Stomach (tissue), 8 donors: ENCODE measurements at regions not wholly inside any gene's neighbourhood (a gene's known extent, or its start where the extent isn't known, plus 50 kb on each side); places are given as distances from the start of the nearest gene placed in this dataset.
A peak's percentile ranks its signal among the peaks of the same experiment; 100 is the strongest.

Source experiments
- DNase-seq, 2 donors: peaks; one replicate each; pipeline versions ENCODE4 v3.0.0 to v3.0.0-alpha.2; 2013 to 2019
- H3K27ac ChIP-seq, 5 donors: fragments of 200-600 bp in 4 of 5; sonication (generic) in 4 of 5; one replicate each; pipeline ENCODE4 v1.5.1; 2013 to 2019; ENCODE audit warnings: mild to moderate bottlenecking in 1 of 5, moderate library complexity in 1 of 5
- H3K27me3 ChIP-seq, 3 donors: fragments of 200-600 bp; sonication (generic); one replicate each; pipeline ENCODE4 v1.5.1; 2017 to 2019; ENCODE audit warnings: mixed run types in 1 of 3
- H3K36me3 ChIP-seq, 4 donors: fragments of 200-600 bp; sonication (generic); 1 replicate in 3 of 4; 2 replicates in 1 of 4; pipeline ENCODE4 v1.5.1; 2016 to 2019
- H3K4me1 ChIP-seq, 4 donors: fragments of 200-600 bp; sonication (generic); one replicate each; pipeline ENCODE4 v1.5.1; 2016 to 2019
- H3K4me3 ChIP-seq, 4 donors: fragments of 200-600 bp; sonication (generic) in 3 of 4; one replicate each; pipeline ENCODE4 v1.5.1; 2016 to 2019; ENCODE audit warnings: mild to moderate bottlenecking in 1 of 4
- H3K9me3 ChIP-seq, 4 donors: fragments of 200-600 bp; sonication (generic); one replicate each; pipeline ENCODE4 v1.5.1; 2016 to 2019
- EP300 ChIP-seq: sonication (generic); formaldehyde crosslinking; IDR thresholded peaks from one replicate; pipeline ENCODE4 v1.6.1; 2017; ENCODE audit warnings: antibody characterized with exemption
- POLR2A ChIP-seq, 4 donors: fragments of 450-650 bp; IDR thresholded peaks; one replicate each; pipeline ENCODE4 v1.6.1; 2016; ENCODE audit warnings: antibody characterized with exemption in 4 of 4, control low read depth in 2 of 4, mild to moderate bottlenecking in 1 of 4, moderate library complexity in 1 of 4
- POLR2AphosphoS5 ChIP-seq, 3 donors: sonication (generic); formaldehyde crosslinking; IDR thresholded peaks; one replicate each; pipeline ENCODE4 v1.6.1; 2016; ENCODE audit warnings: antibody characterized with exemption in 3 of 3
- WGBS, 5 donors: extraction: QIAGEN DNeasy Blood & Tissue Kit in 3 of 5; methylation state at CpG; one replicate each; pipeline versions ENCODE4 v1.1.5 to v1.1.7; 2013 to 2018; 5-methylcytosine and 5-hydroxymethylcytosine counted together
- intact Hi-C: fragments of 100-400 bp; cut with DNase I; formaldehyde crosslinking; loops from one replicate; pipeline ENCODE4 v1.15.1; 2023; ENCODE audit warnings: low total_unique reads
- TF ChIP-seq, protein P1 (sequence below), 7 experiments: fragments of 450-650 bp in 4 of 7; fragments of 200-600 bp in 3 of 7; sonication (generic) in 3 of 7; IDR thresholded peaks; one replicate each; pipeline ENCODE4 v1.5.1; 2016 to 2019; ENCODE audit warnings: antibody characterized with exemption in 7 of 7, control low read depth in 2 of 7, mild to moderate bottlenecking in 1 of 7
- donor health status: healthy with polysubstance abuse.
- donor health status: Bipolar disorder and iron deficiency.
- donor health status: healthy.

- no peaks in the 10 kb centered on the region for H3K27me3 ChIP-seq
- H3K4me1 ChIP-seq = peaks cover 0 to 23% (median 17%) of the 10 kb centered on the region in 4 donors
- H3K9me3 ChIP-seq = peaks cover 0 to 6% (median 3%) of the 10 kb centered on the region in 4 donors
- H3K36me3 ChIP-seq = no peaks in the 10 kb centered on the region
- TF ChIP-seq POLR2A (IDR thresholded peaks at IDR 0.05) (no peak), POLR2AphosphoS5 (IDR thresholded peaks at IDR 0.05) (peak in 2 of 3 donors; percentile 27 to 74)
- 31 to 58% (median 41%) methylated on average over 6 to 7 of the region's 7 CpGs for WGBS, 5 donors
- peak; percentile 56 to 85 for DNase-seq
- intact Hi-C loops = no loop called here
- no peak overlapping the region for H3K4me3 ChIP-seq
- H3K27ac ChIP-seq = peak overlapping the region; percentile 42 to 73 (median 65)
Observed at GRCh38 chr1:87449348-87449963, 120.8 kb downstream of the LMO4 start.

DNA sequence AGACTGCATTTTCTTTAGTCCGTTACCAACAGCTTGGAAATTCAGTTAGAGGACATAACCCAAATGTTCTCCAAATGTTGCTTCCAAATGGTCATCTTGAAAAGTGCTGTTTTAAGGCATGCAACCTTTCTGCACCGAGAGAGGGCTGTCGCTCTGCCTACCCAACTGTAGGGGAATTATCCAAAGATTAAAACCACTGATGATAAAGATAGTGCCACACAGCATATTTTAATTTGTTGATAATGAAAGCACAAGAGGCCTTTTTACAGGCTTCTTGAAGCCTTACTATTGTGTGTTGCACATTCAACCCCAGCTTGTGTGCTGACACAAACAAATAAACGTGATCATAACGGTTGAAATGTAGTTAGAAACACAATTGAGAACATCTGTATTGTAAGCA is 121.5 kb downstream of the LMO4 start:
- no peaks in the 10 kb centered on the region for H3K9me3 ChIP-seq
- H3K4me3 ChIP-seq = no peak overlapping the region
- no peak for DNase-seq
- H3K27me3 ChIP-seq = no peaks in the 10 kb centered on the region
- 67 to 81% (median 74%) methylated on average over 5 of the region's 5 CpGs for WGBS, 5 donors
- H3K27ac ChIP-seq = peak overlapping the region in 2 of 5 donors; percentile 65 to 69
- H3K36me3 ChIP-seq = no peaks in the 10 kb centered on the region
- TF ChIP-seq EP300 (no peak), POLR2AphosphoS5 (IDR thresholded peaks at IDR 0.05) (no peak), POLR2A (IDR thresholded peaks at IDR 0.05) (no peak)
- TF ChIP-seq, protein P1, sequence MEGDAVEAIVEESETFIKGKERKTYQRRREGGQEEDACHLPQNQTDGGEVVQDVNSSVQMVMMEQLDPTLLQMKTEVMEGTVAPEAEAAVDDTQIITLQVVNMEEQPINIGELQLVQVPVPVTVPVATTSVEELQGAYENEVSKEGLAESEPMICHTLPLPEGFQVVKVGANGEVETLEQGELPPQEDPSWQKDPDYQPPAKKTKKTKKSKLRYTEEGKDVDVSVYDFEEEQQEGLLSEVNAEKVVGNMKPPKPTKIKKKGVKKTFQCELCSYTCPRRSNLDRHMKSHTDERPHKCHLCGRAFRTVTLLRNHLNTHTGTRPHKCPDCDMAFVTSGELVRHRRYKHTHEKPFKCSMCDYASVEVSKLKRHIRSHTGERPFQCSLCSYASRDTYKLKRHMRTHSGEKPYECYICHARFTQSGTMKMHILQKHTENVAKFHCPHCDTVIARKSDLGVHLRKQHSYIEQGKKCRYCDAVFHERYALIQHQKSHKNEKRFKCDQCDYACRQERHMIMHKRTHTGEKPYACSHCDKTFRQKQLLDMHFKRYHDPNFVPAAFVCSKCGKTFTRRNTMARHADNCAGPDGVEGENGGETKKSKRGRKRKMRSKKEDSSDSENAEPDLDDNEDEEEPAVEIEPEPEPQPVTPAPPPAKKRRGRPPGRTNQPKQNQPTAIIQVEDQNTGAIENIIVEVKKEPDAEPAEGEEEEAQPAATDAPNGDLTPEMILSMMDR (IDR thresholded peaks at IDR 0.05) = no peak
- intact Hi-C loops = no loop called here
- peaks cover 0 to 23% (median 17%) of the 10 kb centered on the region in 4 donors for H3K4me1 ChIP-seq

GRCh38 chr1:87450615-87451209 is 122.0 kb downstream of the LMO4 start:
- Histone ChIP-seq H3K27ac (no peak overlapping the region), H3K4me1 (peaks cover 0 to 23% (median 17%) of the 10 kb centered on the region in 4 donors), H3K36me3 (no peaks in the 10 kb centered on the region), H3K4me3 (no peak overlapping the region), H3K27me3 (no peaks in the 10 kb centered on the region), H3K9me3 (no peaks in the 10 kb centered on the region)
- WGBS, 5 donors = 74 to 89% (median 82%) methylated on average over 8 of the region's 8 CpGs
- DNase-seq = peak in 1 of 2 donors; percentile 29
- intact Hi-C loops = no loop called here
- TF ChIP-seq POLR2AphosphoS5 (IDR thresholded peaks at IDR 0.05) (no peak), POLR2A (IDR thresholded peaks at IDR 0.05) (no peak), EP300 (no peak)
- TF ChIP-seq, protein P1 (IDR thresholded peaks at IDR 0.05) = no peak

- peaks cover 0 to 23% (median 17%) of the 10 kb centered on the region in 4 donors for H3K4me1 ChIP-seq
- H3K36me3 ChIP-seq = no peaks in the 10 kb centered on the region
- TF ChIP-seq POLR2A (IDR thresholded peaks at IDR 0.05) = no peak
- TF ChIP-seq, protein P1 (IDR thresholded peaks at IDR 0.05) = no peak
- no peak for TF ChIP-seq EP300
- TF ChIP-seq POLR2AphosphoS5 (IDR thresholded peaks at IDR 0.05) = no peak
- no peaks in the 10 kb centered on the region for H3K9me3 ChIP-seq
- H3K27me3 ChIP-seq = no peaks in the 10 kb centered on the region
- no peak for DNase-seq
- intact Hi-C loops = no loop called here
- H3K4me3 ChIP-seq = no peak overlapping the region
- 85 to 90% (median 88%) methylated on average over 5 of the region's 5 CpGs for WGBS, 5 donors
- H3K27ac ChIP-seq = no peak overlapping the region
Observed at GRCh38 chr1:87451229-87451920, 122.7 kb downstream of the LMO4 start.
